ENCODE measurements at regions not wholly inside any gene's neighbourhood (a gene's known extent, or its start where the extent isn't known, plus 50 kb on each side); places are given as distances from the start of the nearest gene placed in this dataset.

GRCh38 chr5:79888643-79889042, 102.4 kb downstream of the MTX3 start:
- TF ChIP-seq EP300 (conservative IDR thresholded peaks at IDR 0.05; ENCODE audit: poor library complexity, severe bottlenecking) (no peak), EZH2 (IDR thresholded peaks at IDR 0.05; ENCODE audit: borderline replicate concordance, insufficient read depth, low read length, poor library complexity, severe bottlenecking) (no peak), TAF1 (IDR thresholded peaks at IDR 0.05; ENCODE audit: low read depth) (no peak), CTCF (IDR thresholded peaks at IDR 0.05; ENCODE audit: poor library complexity, severe bottlenecking) (no peak), REST (IDR thresholded peaks at IDR 0.05; ENCODE audit: borderline replicate concordance) (no peak)
